CD4-positive, alpha-beta memory T cell (primary cell): ENCODE measurements at regions not wholly inside any gene's neighbourhood (a gene's known extent, or its start where the extent isn't known, plus 50 kb on each side); places are given as distances from the start of the nearest gene placed in this dataset.
"Not testable (repeated sequence)": the region's sequence is repeated elsewhere in the genome, so short reads cannot be mapped to it uniquely, and the experiment has no call there.

Experiments used
- CTCF ChIA-PET: fragments of 350-600 bp; sonication (Branson Sonifier 250); formaldehyde crosslinking; loops from one replicate; lab custom pipeline; 2021; ENCODE audit warnings: inconsistent platforms; ENCODE audit not compliant: partially characterized antibody; lab: Charles Lee
- POLR2A ChIA-PET: fragments of 350-600 bp; sonication (Branson Sonifier 250); formaldehyde crosslinking; loops from one replicate; lab custom pipeline; 2021; ENCODE audit not compliant: partially characterized antibody; lab: Charles Lee
- DNase-seq, 5 donors: peaks; one replicate each; pipeline versions ENCODE4 v3.0.0 to v3.0.0-alpha.2; 2020 to 2022; ENCODE audit warnings: mixed read lengths in 1 of 5
- H3K27ac ChIP-seq: one replicate; pipeline ENCODE4 v1.7.0; 2013; ENCODE audit warnings: low read depth, low read length
- H3K27me3 ChIP-seq: 2 replicates; pipeline ENCODE4 v1.7.0; 2013; ENCODE audit warnings: mild to moderate bottlenecking, low read length, moderate library complexity; ENCODE audit not compliant: insufficient read depth
- H3K36me3 ChIP-seq: 2 replicates; pipeline ENCODE4 v1.7.0; 2013; ENCODE audit warnings: mild to moderate bottlenecking, low read length, moderate library complexity; ENCODE audit not compliant: insufficient read depth
- H3K4me1 ChIP-seq: 2 replicates; pipeline ENCODE4 v1.7.0; 2013; ENCODE audit warnings: mild to moderate bottlenecking, low read length, moderate library complexity; ENCODE audit not compliant: insufficient read depth
- H3K4me3 ChIP-seq, 2 donors: one replicate each; pipeline ENCODE4 v1.7.0; 2013; ENCODE audit warnings: low read length in 2 of 2, mild to moderate bottlenecking in 1 of 2
- H3K9me3 ChIP-seq, 2 donors: one replicate each; pipeline ENCODE4 v1.7.0; 2013; ENCODE audit warnings: low read length in 2 of 2, control low read depth in 1 of 2; ENCODE audit not compliant: control insufficient read depth in 1 of 2
- H3K27ac Mint-ChIP-seq, 7 donors: one replicate each; pipeline ENCODE4 v1.8.0; 2020 to 2021; ENCODE audit warnings: mixed read lengths in 7 of 7, mild to moderate bottlenecking in 6 of 7, inconsistent platforms in 3 of 7, moderate library complexity in 3 of 7
- H3K27me3 Mint-ChIP-seq, 2 donors: one replicate each; pipeline ENCODE4 v1.8.0; 2020 to 2021; ENCODE audit warnings: mixed read lengths in 2 of 2
- H3K36me3 Mint-ChIP-seq, 2 donors: one replicate each; pipeline ENCODE4 v1.8.0; 2020 to 2021; ENCODE audit warnings: mixed read lengths in 2 of 2, inconsistent platforms in 1 of 2, mild to moderate bottlenecking in 1 of 2
- H3K4me1 Mint-ChIP-seq, 4 donors: one replicate each; pipeline ENCODE4 v1.8.0; 2020 to 2021; ENCODE audit warnings: mixed read lengths in 4 of 4, mild to moderate bottlenecking in 1 of 4
- H3K4me3 Mint-ChIP-seq, 8 donors: one replicate each; pipeline ENCODE4 v1.8.0; 2020 to 2021; ENCODE audit warnings: mixed read lengths in 8 of 8, mild to moderate bottlenecking in 7 of 8, moderate library complexity in 6 of 8, inconsistent platforms in 3 of 8
- H3K9me3 Mint-ChIP-seq, 8 donors: one replicate each; pipeline ENCODE4 v1.8.0; 2020 to 2021; ENCODE audit warnings: mixed read lengths in 8 of 8, mild to moderate bottlenecking in 5 of 8, inconsistent platforms in 3 of 8, moderate library complexity in 1 of 8
- intact Hi-C: fragments of 100-400 bp; cut with micrococcal nuclease; formaldehyde crosslinking; loops from one replicate; pipeline ENCODE4 v1.15.1; 2023

GRCh38 chr15:21324720-21325460, 115.4 kb downstream of the POTEB3 start:
- H3K4me1 ChIP-seq, H3K4me1 Mint-ChIP-seq, H3K27me3 ChIP-seq, H3K9me3 ChIP-seq, POLR2A ChIA-PET, H3K36me3 ChIP-seq, H3K36me3 Mint-ChIP-seq, intact Hi-C loops, H3K27me3 Mint-ChIP-seq, H3K27ac ChIP-seq, H3K27ac Mint-ChIP-seq, CTCF ChIA-PET, H3K4me3 ChIP-seq, H3K9me3 Mint-ChIP-seq: not testable (repeated sequence)
- peak in 3 of 5 donors; percentile 7 to 12 (median 7) for DNase-seq
- H3K4me3 Mint-ChIP-seq: peak overlapping the region in 5 of 8 donors; percentile 26 to 52 (median 35)

GRCh38 chr15:21284353-21284752, 155.9 kb downstream of the POTEB3 start:
- DNase-seq, H3K27me3 Mint-ChIP-seq, H3K9me3 ChIP-seq, H3K4me1 ChIP-seq, H3K36me3 ChIP-seq, H3K27ac ChIP-seq, POLR2A ChIA-PET, intact Hi-C loops, H3K36me3 Mint-ChIP-seq, H3K27me3 ChIP-seq, H3K4me1 Mint-ChIP-seq, H3K9me3 Mint-ChIP-seq, H3K4me3 Mint-ChIP-seq, H3K4me3 ChIP-seq, H3K27ac Mint-ChIP-seq: not testable (repeated sequence)
- CTCF ChIA-PET: interaction anchor here (0.6 to 1.9 kb wide), 6 partner anchors 9 to 24 kb away, joined by 3 to 6 read pairs (median 4); no protein-coding TSS in a partner anchor

GRCh38 chr15:21283210-21283609, 157.1 kb downstream of the POTEB3 start:
- CTCF ChIA-PET: interaction anchor here (0.8 to 1.9 kb wide), 2 partner anchors 10 to 927 kb away, joined by 3 to 6 read pairs; no protein-coding TSS in a partner anchor
- H3K4me3 Mint-ChIP-seq, H3K36me3 Mint-ChIP-seq, H3K36me3 ChIP-seq, H3K9me3 ChIP-seq, H3K27me3 Mint-ChIP-seq, H3K4me1 Mint-ChIP-seq, H3K27me3 ChIP-seq, intact Hi-C loops, DNase-seq, H3K9me3 Mint-ChIP-seq, H3K4me3 ChIP-seq, H3K4me1 ChIP-seq, POLR2A ChIA-PET, H3K27ac Mint-ChIP-seq, H3K27ac ChIP-seq: not testable (repeated sequence)

- CTCF ChIA-PET, H3K27me3 Mint-ChIP-seq, H3K27ac Mint-ChIP-seq, POLR2A ChIA-PET, H3K4me1 Mint-ChIP-seq, H3K4me1 ChIP-seq, H3K4me3 Mint-ChIP-seq, H3K36me3 ChIP-seq, H3K27me3 ChIP-seq, H3K27ac ChIP-seq, H3K9me3 ChIP-seq, intact Hi-C loops, H3K36me3 Mint-ChIP-seq, H3K9me3 Mint-ChIP-seq, H3K4me3 ChIP-seq, DNase-seq: not testable (repeated sequence)
Measured at GRCh38 chr15:21280272-21280671, 160.0 kb downstream of the POTEB3 start.

- H3K4me1 Mint-ChIP-seq, H3K4me3 Mint-ChIP-seq, H3K9me3 Mint-ChIP-seq, H3K27ac ChIP-seq, intact Hi-C loops, H3K4me1 ChIP-seq, H3K27me3 ChIP-seq, H3K4me3 ChIP-seq, H3K27me3 Mint-ChIP-seq, H3K36me3 Mint-ChIP-seq, CTCF ChIA-PET, H3K9me3 ChIP-seq, DNase-seq, H3K36me3 ChIP-seq, POLR2A ChIA-PET: not testable (repeated sequence)
- peak overlapping the region in 1 of 7 donors; percentile 48 for H3K27ac Mint-ChIP-seq
Measured at GRCh38 chr15:21272176-21272982, 167.9 kb downstream of the POTEB3 start.

GRCh38 chr15:21271566-21271965, 168.7 kb downstream of the POTEB3 start:
- no peak overlapping the region for H3K27ac Mint-ChIP-seq
- no peak overlapping the region for H3K4me3 ChIP-seq
- intact Hi-C loops: no loop called here
- peaks cover 5 to 8% of the 10 kb centered on the region in 2 donors for H3K27me3 Mint-ChIP-seq
- no peaks in the 10 kb centered on the region for H3K9me3 ChIP-seq
- no peaks in the 10 kb centered on the region for H3K4me1 Mint-ChIP-seq
- CTCF ChIA-PET: no interaction called here
- no peaks in the 10 kb centered on the region for H3K9me3 Mint-ChIP-seq
- H3K27me3 ChIP-seq: no peaks in the 10 kb centered on the region
- no peaks in the 10 kb centered on the region for H3K4me1 ChIP-seq
- POLR2A ChIA-PET: no interaction called here
- no peaks in the 10 kb centered on the region for H3K36me3 ChIP-seq
- no peak overlapping the region for H3K4me3 Mint-ChIP-seq
- no peaks in the 10 kb centered on the region for H3K36me3 Mint-ChIP-seq
- H3K27ac ChIP-seq: no peak overlapping the region
- DNase-seq: no peak

- peaks cover 5 to 8% of the 10 kb centered on the region in 2 donors for H3K27me3 Mint-ChIP-seq
- H3K27ac Mint-ChIP-seq: no peak overlapping the region
- Histone ChIP-seq H3K27ac (no peak overlapping the region), H3K4me3 (no peak overlapping the region), H3K9me3 (no peaks in the 10 kb centered on the region), H3K4me1 (no peaks in the 10 kb centered on the region), H3K36me3 (no peaks in the 10 kb centered on the region), H3K27me3 (no peaks in the 10 kb centered on the region)
- H3K9me3 Mint-ChIP-seq: no peaks in the 10 kb centered on the region
- no peaks in the 10 kb centered on the region for H3K4me1 Mint-ChIP-seq
- CTCF ChIA-PET: interaction anchor here (1.4 kb wide), 1 partner anchor 14 kb away, joined by 4 read pairs; no protein-coding TSS in a partner anchor
- POLR2A ChIA-PET: no interaction called here
- H3K36me3 Mint-ChIP-seq: no peaks in the 10 kb centered on the region
- intact Hi-C loops: no loop called here
- no peak for DNase-seq
- no peak overlapping the region for H3K4me3 Mint-ChIP-seq
Measured at GRCh38 chr15:21270474-21270873, 169.8 kb downstream of the POTEB3 start.
